ENCODE measurements at regions not wholly inside any gene's neighbourhood (a gene's known extent, or its start where the extent isn't known, plus 50 kb on each side); places are given as distances from the start of the nearest gene placed in this dataset.

GRCh38 chr13:48813518-48813917, 159.8 kb downstream of the CYSLTR2 start:
- H3K36me3 ChIP-seq, result no peaks in the 10 kb centered on the region
- DNase-seq (no peak), FAIRE-seq (no peak), ATAC-seq (peak in 1 of 4 donors; percentile 30)
- TF ChIP-seq CTCF (IDR thresholded peaks at IDR 0.05), result no peak
- no peak overlapping the region for H3K27ac ChIP-seq
- H3K27me3 ChIP-seq, result no peaks in the 10 kb centered on the region
- intact Hi-C loops (cut with DNase I), result no loop called here
- H3K4me1 ChIP-seq, result no peaks in the 10 kb centered on the region
- 74 to 85% methylated on average over 5 of the region's 5 CpGs for WGBS, 2 donors
- H3K9me3 ChIP-seq, result no peaks in the 10 kb centered on the region
- H3K4me3 ChIP-seq, result no peak overlapping the region

GRCh38 chr13:48816700-48817099, 159.0 kb upstream of the FNDC3A start:
- intact Hi-C loops (cut with DNase I), result no loop called here
- WGBS, 2 donors, result 60 to 73% methylated on average over 2 of the region's 2 CpGs
- H3K4me1 ChIP-seq, result no peaks in the 10 kb centered on the region
- H3K27me3 ChIP-seq, result no peaks in the 10 kb centered on the region
- no peak overlapping the region for H3K4me3 ChIP-seq
- FAIRE-seq (no peak), ATAC-seq (no peak), DNase-seq (no peak)
- no peaks in the 10 kb centered on the region for H3K9me3 ChIP-seq
- no peak for TF ChIP-seq CTCF (IDR thresholded peaks at IDR 0.05)
- no peaks in the 10 kb centered on the region for H3K36me3 ChIP-seq
- no peak overlapping the region for H3K27ac ChIP-seq

GRCh38 chr13:48817166-48817802, 158.4 kb upstream of the FNDC3A start:
- intact Hi-C loops (cut with DNase I), result no loop called here
- Histone ChIP-seq H3K4me3 (no peak overlapping the region), H3K27ac (no peak overlapping the region), H3K27me3 (no peaks in the 10 kb centered on the region), H3K4me1 (no peaks in the 10 kb centered on the region), H3K36me3 (no peaks in the 10 kb centered on the region), H3K9me3 (no peaks in the 10 kb centered on the region)
- peak in 3 of 4 donors; percentile 33 to 52 (median 44) for ATAC-seq
- FAIRE-seq, result no peak
- no peak for DNase-seq
- WGBS, 2 donors, result 63 to 68% methylated on average over 5 of the region's 5 CpGs
- no peak for TF ChIP-seq CTCF (IDR thresholded peaks at IDR 0.05)

- Histone ChIP-seq H3K4me3 (no peak overlapping the region), H3K36me3 (no peaks in the 10 kb centered on the region), H3K4me1 (no peaks in the 10 kb centered on the region), H3K27me3 (no peaks in the 10 kb centered on the region), H3K27ac (no peak overlapping the region), H3K9me3 (no peaks in the 10 kb centered on the region)
- 61 to 65% methylated on average over 3 of the region's 3 CpGs for WGBS, 2 donors
- no peak for DNase-seq
- ATAC-seq, result peak in 1 of 4 donors; percentile 41
- intact Hi-C loops (cut with DNase I), result no loop called here
- FAIRE-seq, result no peak
- no peak for TF ChIP-seq CTCF (IDR thresholded peaks at IDR 0.05)
Measured at GRCh38 chr13:48818495-48819356, 157.0 kb upstream of the FNDC3A start.

- Histone ChIP-seq H3K4me3 (no peak overlapping the region), H3K27ac (no peak overlapping the region), H3K4me1 (no peaks in the 10 kb centered on the region), H3K9me3 (no peaks in the 10 kb centered on the region), H3K36me3 (no peaks in the 10 kb centered on the region), H3K27me3 (no peaks in the 10 kb centered on the region)
- 46 to 57% methylated on average over 3 of the region's 3 CpGs for WGBS, 2 donors
- DNase-seq (no peak), FAIRE-seq (no peak), ATAC-seq (peak in 1 of 4 donors; percentile 23)
- no peak for TF ChIP-seq CTCF (IDR thresholded peaks at IDR 0.05)
- intact Hi-C loops (cut with DNase I), result no loop called here
Measured at GRCh38 chr13:48819376-48819775, 156.3 kb upstream of the FNDC3A start.

Data from pancreas (tissue), 10 donors.